BJ (cell line): ENCODE measurements at regions not wholly inside any gene's neighbourhood (a gene's known extent, or its start where the extent isn't known, plus 50 kb on each side); places are given as distances from the start of the nearest gene placed in this dataset.

Experiments
- CTCF ChIA-PET: fragments of 350-600 bp; formaldehyde crosslinking; extraction: SDS; loops from one replicate; lab custom pipeline; 2021; ENCODE audit warnings: antibody characterized with exemption, inconsistent platforms; lab: Yijun Ruan, JAX
- POLR2A ChIA-PET: fragments of 300-600 bp; sonication (Branson Sonifier 250); formaldehyde crosslinking; extraction: SDS; loops from one replicate; lab custom pipeline; 2021; ENCODE audit warnings: antibody characterized with exemption; lab: Charles Lee
- DNase-seq: peaks from one replicate; pipeline ENCODE4 v3.0.0-alpha.2; 2011; ENCODE audit warnings: low read depth
- H3K27me3 ChIP-seq: 2 replicates; pipeline ENCODE4 v1.6.0; 2011; ENCODE audit warnings: low read length; ENCODE audit not compliant: control insufficient read depth, insufficient read depth
- H3K36me3 ChIP-seq: 2 replicates; pipeline ENCODE4 v1.5.1; 2011; ENCODE audit warnings: low read length; ENCODE audit not compliant: control insufficient read depth, insufficient read depth
- H3K4me3 ChIP-seq: 2 replicates; pipeline ENCODE4 v1.5.1; 2011; ENCODE audit warnings: low read depth, mild to moderate bottlenecking, control low read depth, low read length
- CTCF ChIP-seq: IDR thresholded peaks from 2 replicates; pipeline ENCODE4 v1.5.1; 2011; ENCODE audit warnings: low read depth, mild to moderate bottlenecking, control low read depth, inconsistent platforms, low read length, moderate library complexity; ENCODE audit not compliant: insufficient read depth

DNA sequence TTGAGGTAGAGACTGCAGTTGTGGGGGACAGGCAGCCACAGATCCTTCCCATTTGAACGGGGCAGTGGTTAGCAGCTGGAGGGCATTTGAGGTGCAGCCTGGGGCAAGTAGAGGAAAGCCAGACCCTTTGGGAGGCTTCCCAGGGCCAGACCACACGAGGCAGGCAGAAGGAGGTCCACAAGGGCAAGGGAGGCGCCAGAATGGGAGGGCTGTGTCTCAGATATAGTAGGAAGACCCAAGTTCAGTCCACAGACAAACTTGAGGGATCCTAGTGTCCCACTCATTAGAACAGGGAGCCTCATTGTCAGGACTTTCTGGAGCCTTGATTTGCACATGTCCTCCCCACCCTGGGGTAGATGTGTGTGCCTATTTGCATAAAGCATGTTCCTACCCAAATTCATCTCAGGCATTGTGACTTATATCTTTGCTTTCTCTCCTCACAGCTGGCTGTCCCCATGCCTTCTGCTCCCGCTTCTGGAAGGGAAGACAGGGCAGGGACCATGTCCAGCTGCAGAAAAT, 166.0 kb downstream of the VEGFA start:
- no peaks in the 10 kb centered on the region; the same call in 1 of the 2 replicates for H3K27me3 ChIP-seq
- no peak for TF ChIP-seq CTCF
- no peak for DNase-seq
- POLR2A ChIA-PET: no interaction called here
- no peak overlapping the region for H3K4me3 ChIP-seq
- CTCF ChIA-PET: interaction anchor here (0.7 to 1.8 kb wide), 3 partner anchors 13 to 215 kb away, joined by 3 to 7 read pairs (median 5); no protein-coding TSS in a partner anchor
- H3K36me3 ChIP-seq: no peaks in the 10 kb centered on the region

- POLR2A ChIA-PET: no interaction called here
- no peak overlapping the region for H3K4me3 ChIP-seq
- H3K36me3 ChIP-seq: no peaks in the 10 kb centered on the region
- no peak for TF ChIP-seq CTCF
- CTCF ChIA-PET: interaction anchor here (0.7 to 1.0 kb wide), 2 partner anchors 140 to 214 kb away, joined by 3 read pairs; no protein-coding TSS in a partner anchor
- H3K27me3 ChIP-seq: no peaks in the 10 kb centered on the region; the same call in 1 of the 2 replicates
- DNase-seq: no peak
Measured at GRCh38 chr6:43934803-43935602, 165.0 kb downstream of the VEGFA start.

DNA sequence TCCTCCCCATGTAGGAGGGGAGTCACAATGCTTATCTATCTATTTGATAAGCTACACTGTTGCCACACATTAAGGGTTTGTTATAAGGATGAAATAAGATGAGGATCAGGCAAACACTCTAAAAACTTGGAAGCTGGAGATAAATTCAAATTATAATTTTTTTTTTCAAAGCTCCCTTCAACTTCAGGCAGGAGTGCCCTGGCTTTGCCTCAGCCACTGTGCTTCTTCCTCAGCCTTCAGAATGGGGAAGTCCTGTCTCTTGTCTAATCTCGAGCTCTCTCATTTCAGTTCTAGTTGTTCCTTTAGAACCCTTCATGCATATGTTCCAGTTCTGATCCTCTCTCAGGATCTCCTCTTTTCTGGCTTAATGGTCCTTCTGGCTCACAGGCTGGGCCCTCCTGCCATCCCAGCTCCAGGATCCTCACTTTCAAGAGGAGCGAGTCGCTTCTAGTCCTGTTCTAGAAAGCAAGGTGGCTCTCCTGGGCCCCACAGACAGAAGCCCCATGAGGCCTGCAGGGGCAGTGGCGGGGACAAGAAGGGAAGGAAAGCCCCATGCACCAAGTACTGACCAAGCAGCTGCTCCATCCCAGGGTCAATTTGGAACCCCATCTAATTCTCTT, 164.3 kb downstream of the VEGFA start:
- no peak for DNase-seq
- Histone ChIP-seq H3K4me3 (no peak overlapping the region), H3K36me3 (no peaks in the 10 kb centered on the region), H3K27me3 (no peaks in the 10 kb centered on the region; the same call in 1 of the 2 replicates)
- no peak for TF ChIP-seq CTCF
- CTCF ChIA-PET: interaction anchor here (1.0 kb wide), 1 partner anchor 141 kb away, joined by 3 read pairs; no protein-coding TSS in a partner anchor
- POLR2A ChIA-PET: no interaction called here

GRCh38 chr6:43933148-43933885, 163.3 kb downstream of the VEGFA start:
- no peak for TF ChIP-seq CTCF
- Histone ChIP-seq H3K27me3 (no peaks in the 10 kb centered on the region), H3K36me3 (no peaks in the 10 kb centered on the region), H3K4me3 (no peak overlapping the region)
- no peak for DNase-seq
- ChIA-PET CTCF (no interaction called here), POLR2A (no interaction called here)
